Prostate gland (tissue), 2 donors: ENCODE measurements at regions not wholly inside any gene's neighbourhood (a gene's known extent, or its start where the extent isn't known, plus 50 kb on each side); places are given as distances from the start of the nearest gene placed in this dataset.

Source experiments
- DNase-seq: peaks from one replicate; pipeline ENCODE4 v3.0.0-alpha.2; 2019; ENCODE audit warnings: low spot score
- H3K27ac ChIP-seq, 2 donors: fragments of 200-600 bp; sonication (generic); 2 replicates each; pipeline ENCODE4 v1.5.1; 2017 to 2019
- H3K27me3 ChIP-seq: fragments of 200-600 bp; sonication (generic); replicated peaks from 2 replicates; pipeline ENCODE4 v1.5.1; 2019; ENCODE audit not compliant: insufficient read depth
- H3K36me3 ChIP-seq, 2 donors: fragments of 200-600 bp; sonication (generic); 1 replicate in 1 of 2; 2 replicates in 1 of 2; pipeline versions ENCODE4 v1.5.1 to v1.8.1; 2017 to 2019
- H3K4me1 ChIP-seq: fragments of 200-600 bp; sonication (generic); replicated peaks from 2 replicates; pipeline ENCODE4 v1.5.1; 2019
- H3K4me3 ChIP-seq, 2 donors: fragments of 200-600 bp; sonication (generic); 2 replicates each; pipeline ENCODE4 v1.5.1; 2017 to 2019
- H3K9me3 ChIP-seq: fragments of 200-600 bp; sonication (generic); 2 replicates; pipeline ENCODE4 v1.5.1; 2017
- POLR2A ChIP-seq: fragments of 450-650 bp; IDR thresholded peaks from one replicate; pipeline ENCODE4 v1.6.1; 2016; ENCODE audit warnings: antibody characterized with exemption, mild to moderate bottlenecking
- POLR2AphosphoS5 ChIP-seq: sonication (generic); formaldehyde crosslinking; IDR thresholded peaks from one replicate; pipeline ENCODE4 v1.6.1; 2017; ENCODE audit warnings: antibody characterized with exemption
- WGBS: methylation state at CpG from one replicate; pipeline ENCODE4 v1.1.5; 2018; 5-methylcytosine and 5-hydroxymethylcytosine counted together
- intact Hi-C: fragments of 100-400 bp; cut with DNase I; formaldehyde crosslinking; loops from one replicate; pipeline ENCODE4 v1.14.2; 2022
- TF ChIP-seq, protein P1 (sequence below), 4 experiments: fragments of 200-600 bp in 2 of 4; fragments of 450-650 bp in 2 of 4; sonication (generic) in 2 of 4; IDR thresholded peaks; 1 replicate in 3 of 4; 2 replicates in 1 of 4; pipeline ENCODE4 v1.5.1; 2016 to 2019; ENCODE audit warnings: antibody characterized with exemption in 4 of 4, mild to moderate bottlenecking in 2 of 4, moderate library complexity in 2 of 4

DNA sequence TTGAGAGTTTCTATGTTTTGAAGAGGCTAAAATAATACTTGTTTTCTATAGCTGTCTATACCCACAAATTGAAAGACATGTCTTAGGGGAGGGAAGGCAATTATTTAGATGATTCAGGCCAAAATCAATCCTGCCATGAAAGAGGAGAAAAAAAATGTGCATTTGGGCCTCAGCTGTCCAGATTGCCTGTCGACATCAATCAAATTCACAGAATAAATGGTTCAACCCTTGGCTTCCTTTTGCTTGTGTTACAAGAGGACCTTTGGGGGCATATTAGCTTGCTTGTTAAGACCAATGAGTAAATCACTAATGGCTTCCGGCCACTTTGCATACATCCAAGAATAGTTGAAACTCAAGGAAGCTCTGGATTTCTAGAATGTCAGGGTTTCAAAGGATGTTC lies 900.8 kb upstream of the CELF4 start:
- intact Hi-C loops, result no loop called here
- H3K36me3 ChIP-seq, result no peaks in the 10 kb centered on the region
- WGBS, result 96% methylated on average over 2 of the region's 2 CpGs

DNA sequence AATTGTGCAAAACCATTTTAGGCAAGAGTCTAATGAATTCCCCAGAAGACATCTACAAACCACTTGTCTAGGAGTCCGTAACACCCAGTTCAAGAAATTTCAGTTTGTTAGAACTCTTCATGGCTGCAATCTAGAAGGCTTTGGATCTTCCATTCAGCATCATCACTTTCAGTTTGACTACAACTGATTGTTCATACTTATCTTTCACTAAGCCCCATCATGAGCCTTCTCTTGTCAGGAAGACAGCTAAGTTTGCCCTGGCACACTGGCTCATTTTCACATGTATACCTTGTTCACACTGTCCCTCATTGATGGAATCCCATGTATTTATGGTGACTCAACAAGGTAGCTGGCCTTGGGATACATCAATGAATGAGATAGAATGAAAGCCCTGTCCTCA lies 898.4 kb upstream of the CELF4 start:
- Histone ChIP-seq H3K36me3 (no peaks in the 10 kb centered on the region), H3K27me3 (no peaks in the 10 kb centered on the region), H3K4me1 (no peaks in the 10 kb centered on the region), H3K27ac (no peak overlapping the region), H3K4me3 (no peak overlapping the region), H3K9me3 (no peaks in the 10 kb centered on the region)
- DNase-seq, result no peak
- TF ChIP-seq, protein P1, sequence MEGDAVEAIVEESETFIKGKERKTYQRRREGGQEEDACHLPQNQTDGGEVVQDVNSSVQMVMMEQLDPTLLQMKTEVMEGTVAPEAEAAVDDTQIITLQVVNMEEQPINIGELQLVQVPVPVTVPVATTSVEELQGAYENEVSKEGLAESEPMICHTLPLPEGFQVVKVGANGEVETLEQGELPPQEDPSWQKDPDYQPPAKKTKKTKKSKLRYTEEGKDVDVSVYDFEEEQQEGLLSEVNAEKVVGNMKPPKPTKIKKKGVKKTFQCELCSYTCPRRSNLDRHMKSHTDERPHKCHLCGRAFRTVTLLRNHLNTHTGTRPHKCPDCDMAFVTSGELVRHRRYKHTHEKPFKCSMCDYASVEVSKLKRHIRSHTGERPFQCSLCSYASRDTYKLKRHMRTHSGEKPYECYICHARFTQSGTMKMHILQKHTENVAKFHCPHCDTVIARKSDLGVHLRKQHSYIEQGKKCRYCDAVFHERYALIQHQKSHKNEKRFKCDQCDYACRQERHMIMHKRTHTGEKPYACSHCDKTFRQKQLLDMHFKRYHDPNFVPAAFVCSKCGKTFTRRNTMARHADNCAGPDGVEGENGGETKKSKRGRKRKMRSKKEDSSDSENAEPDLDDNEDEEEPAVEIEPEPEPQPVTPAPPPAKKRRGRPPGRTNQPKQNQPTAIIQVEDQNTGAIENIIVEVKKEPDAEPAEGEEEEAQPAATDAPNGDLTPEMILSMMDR (IDR thresholded peaks at IDR 0.05), result no peak
- TF ChIP-seq POLR2AphosphoS5, result no peak
- TF ChIP-seq POLR2A, result no peak
- 100% methylated on average over 1 of the region's 1 CpG for WGBS
- intact Hi-C loops, result no loop called here

More for the DNA sequence above, 900.8 kb upstream of the CELF4 start:
- no peak for DNase-seq
- Histone ChIP-seq H3K27ac (no peak overlapping the region), H3K9me3 (no peaks in the 10 kb centered on the region), H3K27me3 (no peaks in the 10 kb centered on the region), H3K4me3 (no peak overlapping the region), H3K4me1 (no peaks in the 10 kb centered on the region)
- TF ChIP-seq, protein P1 (IDR thresholded peaks at IDR 0.05), result no peak
- TF ChIP-seq POLR2A, result no peak
- no peak for TF ChIP-seq POLR2AphosphoS5

DNA sequence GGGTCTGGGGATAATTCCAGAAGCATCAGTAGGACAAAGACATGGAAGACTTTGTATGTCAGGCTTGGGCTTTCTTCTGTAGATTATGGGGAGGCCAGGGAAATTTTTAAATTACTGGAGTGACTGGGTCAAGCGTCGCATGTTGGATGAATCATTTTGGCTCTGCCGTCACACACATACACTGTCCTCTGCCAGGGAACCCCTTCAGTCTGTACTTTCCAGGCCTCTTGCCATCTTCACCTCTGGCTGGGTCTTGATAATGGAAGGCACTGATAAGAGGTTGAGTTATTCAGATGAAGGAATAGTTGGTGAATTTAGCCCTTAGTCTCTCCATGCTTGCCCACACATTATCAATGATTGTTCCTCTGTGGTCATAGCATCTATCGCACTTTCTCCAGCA lies 895.1 kb upstream of the CELF4 start:
- 94% methylated on average over 4 of the region's 4 CpGs for WGBS
- Histone ChIP-seq H3K9me3 (no peaks in the 10 kb centered on the region), H3K36me3 (no peaks in the 10 kb centered on the region), H3K27me3 (no peaks in the 10 kb centered on the region), H3K4me1 (no peaks in the 10 kb centered on the region), H3K27ac (no peak overlapping the region), H3K4me3 (no peak overlapping the region)
- TF ChIP-seq POLR2A (no peak), POLR2AphosphoS5 (no peak)
- TF ChIP-seq, protein P1 (IDR thresholded peaks at IDR 0.05), result no peak
- no peak for DNase-seq
- intact Hi-C loops, result no loop called here

DNA sequence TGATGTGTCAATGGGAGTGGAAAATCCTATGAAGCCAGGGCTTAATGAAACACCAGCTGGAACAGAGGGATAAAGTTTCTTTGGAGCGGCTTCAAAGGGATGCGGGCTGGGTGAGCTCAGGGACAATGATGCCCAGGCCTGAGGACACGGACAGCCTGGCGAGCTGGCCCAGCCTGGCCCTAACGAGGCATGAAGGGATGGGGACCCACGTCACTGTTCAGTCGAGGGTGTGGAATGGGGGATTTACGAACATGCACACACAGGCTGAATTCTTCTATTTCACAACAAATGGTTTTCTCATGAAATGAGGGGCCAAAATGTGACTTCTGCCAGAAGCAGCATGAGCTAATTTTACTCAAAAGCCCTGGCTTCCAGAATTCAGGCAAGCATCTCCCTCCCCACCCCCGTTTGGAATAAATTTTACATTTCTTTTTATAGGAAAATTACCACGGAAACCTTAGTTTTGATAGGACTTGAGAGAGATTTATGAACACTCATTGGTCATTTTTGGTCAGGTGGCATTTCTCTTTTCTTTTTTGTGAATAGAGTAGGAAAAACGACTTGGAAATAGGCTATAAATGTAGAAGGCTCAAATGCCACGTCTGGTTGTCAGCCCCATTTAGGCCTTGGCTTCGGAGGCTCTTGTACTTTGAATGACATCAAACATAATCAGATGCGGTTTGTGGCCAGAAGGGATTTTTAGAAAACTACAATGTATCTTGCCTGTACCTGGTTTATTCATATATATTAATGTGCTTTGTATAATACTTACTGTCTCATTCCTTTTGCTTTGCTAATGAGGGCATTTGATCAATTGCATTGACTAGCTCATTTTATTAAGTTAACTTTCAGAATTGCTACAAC lies 893.8 kb upstream of the CELF4 start:
- Histone ChIP-seq H3K4me1 (no peaks in the 10 kb centered on the region), H3K9me3 (no peaks in the 10 kb centered on the region), H3K27me3 (no peaks in the 10 kb centered on the region), H3K4me3 (no peak overlapping the region), H3K36me3 (no peaks in the 10 kb centered on the region), H3K27ac (no peak overlapping the region)
- TF ChIP-seq POLR2A (no peak), POLR2AphosphoS5 (no peak)
- TF ChIP-seq, protein P1 (IDR thresholded peaks at IDR 0.05), result no peak
- intact Hi-C loops, result no loop called here
- WGBS, result 43% methylated on average over 14 of the region's 14 CpGs
- DNase-seq, result no peak

DNA sequence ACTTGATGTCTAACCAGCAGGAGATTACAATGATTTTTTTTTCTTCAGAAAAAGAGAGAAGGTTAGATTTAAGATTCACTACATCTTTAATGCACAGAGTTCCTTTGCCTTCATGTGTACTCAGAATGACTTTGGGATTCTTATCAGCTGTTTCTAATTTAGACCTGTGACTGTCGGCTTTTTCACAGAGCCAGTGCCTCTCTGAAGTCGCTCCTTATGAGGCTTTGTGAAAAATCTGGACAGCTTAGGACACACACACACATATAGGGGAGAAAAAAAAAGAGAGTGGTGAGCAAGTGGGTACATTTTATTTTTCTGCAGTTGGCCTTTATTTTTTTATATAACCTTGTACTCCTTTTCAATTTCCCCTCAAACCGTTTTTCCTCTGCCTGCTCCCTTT lies 893.1 kb upstream of the CELF4 start:
- DNase-seq, result no peak
- Histone ChIP-seq H3K27ac (no peak overlapping the region), H3K36me3 (no peaks in the 10 kb centered on the region), H3K9me3 (no peaks in the 10 kb centered on the region), H3K27me3 (no peaks in the 10 kb centered on the region), H3K4me3 (no peak overlapping the region), H3K4me1 (no peaks in the 10 kb centered on the region)
- TF ChIP-seq, protein P1 (IDR thresholded peaks at IDR 0.05), result no peak
- no peak for TF ChIP-seq POLR2A
- no peak for TF ChIP-seq POLR2AphosphoS5
- intact Hi-C loops, result no loop called here
- 43% methylated on average over 3 of the region's 3 CpGs for WGBS
